EH (cell line): ENCODE measurements at regions not wholly inside any gene's neighbourhood (a gene's known extent, or its start where the extent isn't known, plus 50 kb on each side); places are given as distances from the start of the nearest gene placed in this dataset.
A peak's percentile ranks its signal among the peaks of the same experiment; 100 is the strongest.
"Not testable (repeated sequence)": the region's sequence is repeated elsewhere in the genome, so short reads cannot be mapped to it uniquely, and the experiment has no call there.

Source experiments
- DNase-seq: peaks from one replicate; pipeline ENCODE4 v3.0.0-alpha.2; 2015; ENCODE audit warnings: low read depth

- DNase-seq, result peak; percentile 38
Observed at GRCh38 chr2:111533557-111534247, 350.3 kb downstream of the ANAPC1 start.

- peak; percentile 67 for DNase-seq
Observed at GRCh38 chr2:111534910-111535352, 349.1 kb downstream of the ANAPC1 start.

GRCh38 chr2:111535404-111535803, 348.6 kb downstream of the ANAPC1 start:
- DNase-seq, result peak; percentile 74

- no peak for DNase-seq
Observed at GRCh38 chr2:111537078-111537655, 346.8 kb downstream of the ANAPC1 start.

GRCh38 chr2:111539991-111540390, 344.0 kb downstream of the ANAPC1 start:
- not testable (repeated sequence) for DNase-seq

GRCh38 chr2:111542120-111542774, 341.7 kb downstream of the ANAPC1 start:
- peak; percentile 85 for DNase-seq

- not testable (repeated sequence) for DNase-seq
Observed at GRCh38 chr2:111544006-111544405, 340.0 kb downstream of the ANAPC1 start.

- DNase-seq, result not testable (repeated sequence)
Observed at GRCh38 chr2:111545723-111546431, 338.1 kb downstream of the ANAPC1 start.

- DNase-seq, result not testable (repeated sequence)
Observed at GRCh38 chr2:111546578-111546977, 337.4 kb downstream of the ANAPC1 start.

GRCh38 chr2:111549174-111549573, 334.8 kb downstream of the ANAPC1 start:
- DNase-seq, result not testable (repeated sequence)

- not testable (repeated sequence) for DNase-seq
Observed at GRCh38 chr2:111551428-111551827, 332.6 kb downstream of the ANAPC1 start.

GRCh38 chr2:111552625-111553024, 331.4 kb downstream of the ANAPC1 start:
- not testable (repeated sequence) for DNase-seq

- not testable (repeated sequence) for DNase-seq
Observed at GRCh38 chr2:111559301-111559700, 324.7 kb downstream of the ANAPC1 start.

GRCh38 chr2:111559814-111560213, 324.2 kb downstream of the ANAPC1 start:
- not testable (repeated sequence) for DNase-seq

- not testable (repeated sequence) for DNase-seq
Observed at GRCh38 chr2:111566068-111566467, 317.9 kb downstream of the ANAPC1 start.

- not testable (repeated sequence) for DNase-seq
Observed at GRCh38 chr2:111567233-111567632, 316.8 kb downstream of the ANAPC1 start.

- DNase-seq, result not testable (repeated sequence)
Observed at GRCh38 chr2:111569356-111570199, 314.4 kb downstream of the ANAPC1 start.

GRCh38 chr2:111570300-111571114, 313.5 kb downstream of the ANAPC1 start:
- DNase-seq, result peak; percentile 14

GRCh38 chr2:111574803-111575202, 309.2 kb downstream of the ANAPC1 start:
- DNase-seq, result not testable (repeated sequence)

GRCh38 chr2:111577154-111577885, 306.7 kb downstream of the ANAPC1 start:
- not testable (repeated sequence) for DNase-seq
